ENCODE measurements at regions not wholly inside any gene's neighbourhood (a gene's known extent, or its start where the extent isn't known, plus 50 kb on each side); places are given as distances from the start of the nearest gene placed in this dataset.

GRCh38 chr3:117272876-117273523 lies 563.4 kb downstream of the TUSC7 start:
- Histone ChIP-seq H3K36me3 (no peaks in the 10 kb centered on the region), H3K27me3 (no peaks in the 10 kb centered on the region), H3K9me3 (no peaks in the 10 kb centered on the region), H3K4me1 (peaks cover 0 to 8% (median 0%) of the 10 kb centered on the region in 4 donors), H3K27ac (no peak overlapping the region), H3K4me3 (no peak overlapping the region)
- no peak for ATAC-seq
- intact Hi-C loops (cut with DNase I): no loop called here
- TF ChIP-seq, protein P1, sequence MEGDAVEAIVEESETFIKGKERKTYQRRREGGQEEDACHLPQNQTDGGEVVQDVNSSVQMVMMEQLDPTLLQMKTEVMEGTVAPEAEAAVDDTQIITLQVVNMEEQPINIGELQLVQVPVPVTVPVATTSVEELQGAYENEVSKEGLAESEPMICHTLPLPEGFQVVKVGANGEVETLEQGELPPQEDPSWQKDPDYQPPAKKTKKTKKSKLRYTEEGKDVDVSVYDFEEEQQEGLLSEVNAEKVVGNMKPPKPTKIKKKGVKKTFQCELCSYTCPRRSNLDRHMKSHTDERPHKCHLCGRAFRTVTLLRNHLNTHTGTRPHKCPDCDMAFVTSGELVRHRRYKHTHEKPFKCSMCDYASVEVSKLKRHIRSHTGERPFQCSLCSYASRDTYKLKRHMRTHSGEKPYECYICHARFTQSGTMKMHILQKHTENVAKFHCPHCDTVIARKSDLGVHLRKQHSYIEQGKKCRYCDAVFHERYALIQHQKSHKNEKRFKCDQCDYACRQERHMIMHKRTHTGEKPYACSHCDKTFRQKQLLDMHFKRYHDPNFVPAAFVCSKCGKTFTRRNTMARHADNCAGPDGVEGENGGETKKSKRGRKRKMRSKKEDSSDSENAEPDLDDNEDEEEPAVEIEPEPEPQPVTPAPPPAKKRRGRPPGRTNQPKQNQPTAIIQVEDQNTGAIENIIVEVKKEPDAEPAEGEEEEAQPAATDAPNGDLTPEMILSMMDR (IDR thresholded peaks at IDR 0.05): no peak
- TF ChIP-seq POLR2A (IDR thresholded peaks at IDR 0.05): no peak
- 70% methylated on average over 5 of the region's 5 CpGs for WGBS (ENCODE audit: insufficient coverage, low coverage, low lambda C conversion rate, missing lambda C conversion rate)
- DNase-seq: no peak

- H3K4me1 ChIP-seq: peaks cover 0 to 18% (median 0%) of the 10 kb centered on the region in 4 donors
- WGBS (ENCODE audit: insufficient coverage, low coverage, low lambda C conversion rate, missing lambda C conversion rate): 37% methylated on average over 2 of the region's 2 CpGs
- no peak for TF ChIP-seq POLR2A (IDR thresholded peaks at IDR 0.05)
- TF ChIP-seq, protein P1 (IDR thresholded peaks at IDR 0.05): no peak
- no peak overlapping the region for H3K4me3 ChIP-seq
- ATAC-seq: peak in 3 of 4 donors; percentile 25 to 38 (median 30)
- no peaks in the 10 kb centered on the region for H3K9me3 ChIP-seq
- DNase-seq: no peak
- no peaks in the 10 kb centered on the region for H3K27me3 ChIP-seq
- H3K36me3 ChIP-seq: no peaks in the 10 kb centered on the region
- H3K27ac ChIP-seq: peak overlapping the region in 2 of 3 donors; percentile 78 to 81
- intact Hi-C loops (cut with DNase I): no loop called here
These were observed 568.2 kb downstream of the TUSC7 start for GRCh38 chr3:117277816-117278215.

- H3K27me3 ChIP-seq: no peaks in the 10 kb centered on the region
- intact Hi-C loops (cut with DNase I): no loop called here
- 17% methylated on average over 5 of the region's 5 CpGs for WGBS (ENCODE audit: insufficient coverage, low coverage, low lambda C conversion rate, missing lambda C conversion rate)
- H3K4me1 ChIP-seq: peaks cover 0 to 18% (median 0%) of the 10 kb centered on the region in 4 donors
- no peak overlapping the region for H3K4me3 ChIP-seq
- no peak for TF ChIP-seq POLR2A (IDR thresholded peaks at IDR 0.05)
- TF ChIP-seq, protein P1 (IDR thresholded peaks at IDR 0.05): no peak
- no peaks in the 10 kb centered on the region for H3K9me3 ChIP-seq
- H3K27ac ChIP-seq: peak overlapping the region; percentile 61 to 81 (median 78)
- H3K36me3 ChIP-seq: no peaks in the 10 kb centered on the region
- ATAC-seq (peak; percentile 96 to 99 (median 98)), DNase-seq (peak; percentile 35 to 72 (median 57))
These were observed 569.0 kb downstream of the TUSC7 start for GRCh38 chr3:117278424-117279190.

DNA sequence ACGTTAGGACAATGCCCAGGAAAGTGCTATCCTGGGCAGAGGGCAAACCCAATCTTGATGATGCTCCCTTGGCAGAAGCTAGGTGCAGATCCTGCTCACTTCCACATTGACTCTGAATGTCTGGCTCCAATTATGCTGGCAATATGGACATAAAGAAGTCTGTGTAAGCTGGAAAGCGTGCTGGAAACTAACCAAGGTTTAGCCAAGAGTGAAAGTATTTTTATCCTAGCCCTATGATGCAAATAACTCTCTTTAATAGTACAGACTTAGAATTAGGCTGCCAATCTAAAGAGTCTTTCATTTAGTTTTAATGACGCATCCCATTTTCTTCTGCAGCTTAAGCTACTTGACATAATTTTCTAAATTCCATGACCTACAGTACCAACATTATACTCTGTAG lies 571.8 kb downstream of the TUSC7 start:
- TF ChIP-seq POLR2A (IDR thresholded peaks at IDR 0.05): no peak
- H3K36me3 ChIP-seq: no peaks in the 10 kb centered on the region
- intact Hi-C loops (cut with DNase I): no loop called here
- H3K9me3 ChIP-seq: no peaks in the 10 kb centered on the region
- WGBS (ENCODE audit: insufficient coverage, low coverage, low lambda C conversion rate, missing lambda C conversion rate): 62% methylated on average over 3 of the region's 3 CpGs
- H3K27ac ChIP-seq: no peak overlapping the region
- H3K4me3 ChIP-seq: no peak overlapping the region
- peaks cover 0 to 18% (median 0%) of the 10 kb centered on the region in 4 donors for H3K4me1 ChIP-seq
- no peaks in the 10 kb centered on the region for H3K27me3 ChIP-seq
- DNase-seq (no peak), ATAC-seq (no peak)

DNA sequence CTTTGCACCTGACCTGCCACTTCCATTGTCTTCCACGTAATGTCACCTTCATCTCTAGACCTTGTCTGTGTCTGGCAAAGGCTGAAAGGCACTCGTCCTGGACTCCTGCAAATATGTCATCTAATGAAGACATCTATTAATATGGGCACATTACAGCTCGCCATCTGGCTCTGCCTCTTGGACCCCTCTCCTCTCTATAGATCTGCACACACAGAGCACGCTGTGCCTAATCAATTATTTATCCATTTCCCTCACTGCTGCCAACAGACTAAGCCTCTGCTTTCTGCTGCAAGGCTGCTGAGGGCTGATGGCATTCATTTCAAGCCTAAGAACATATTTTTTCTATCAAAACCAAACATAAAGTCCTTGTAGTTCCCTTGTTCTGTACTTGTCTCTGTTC lies 573.0 kb downstream of the TUSC7 start:
- intact Hi-C loops (cut with DNase I): no loop called here
- no peak for ATAC-seq

More for the DNA sequence above, 573.0 kb downstream of the TUSC7 start:
- Histone ChIP-seq H3K4me3 (no peak overlapping the region), H3K27me3 (no peaks in the 10 kb centered on the region), H3K4me1 (peaks cover 0 to 14% (median 0%) of the 10 kb centered on the region in 4 donors), H3K9me3 (no peaks in the 10 kb centered on the region), H3K27ac (no peak overlapping the region), H3K36me3 (no peaks in the 10 kb centered on the region)
- TF ChIP-seq POLR2A (IDR thresholded peaks at IDR 0.05): no peak
- TF ChIP-seq, protein P1 (IDR thresholded peaks at IDR 0.05): no peak
- no peak for DNase-seq
- WGBS (ENCODE audit: insufficient coverage, low coverage, low lambda C conversion rate, missing lambda C conversion rate): 56% methylated on average over 4 of the region's 4 CpGs

Data from right lobe of liver (tissue), 6 donors.